H9 (cell line): ENCODE measurements at regions not wholly inside any gene's neighbourhood (a gene's known extent, or its start where the extent isn't known, plus 50 kb on each side); places are given as distances from the start of the nearest gene placed in this dataset.

Experiments
- DNase-seq: peaks from one replicate; pipeline ENCODE4 v3.0.0-alpha.2; 2017
- H2AFZ ChIP-seq: one replicate; pipeline ENCODE4 v1.6.1; 2013; ENCODE audit warnings: mild to moderate bottlenecking, low read length, control low read depth, moderate library complexity
- H2AK5ac ChIP-seq: 2 replicates; pipeline ENCODE4 v1.6.1; 2013; ENCODE audit warnings: low read length, control low read depth, mixed read lengths; ENCODE audit not compliant: insufficient read length
- H2BK120ac ChIP-seq: one replicate; pipeline ENCODE4 v1.6.1; 2013; ENCODE audit warnings: low read depth, mild to moderate bottlenecking, low read length, control low read depth, inconsistent platforms; ENCODE audit not compliant: poor library complexity, severe bottlenecking
- H2BK12ac ChIP-seq: 2 replicates; pipeline ENCODE4 v1.6.1; 2013; ENCODE audit warnings: low read length, control low read depth, mixed read lengths, low read depth; ENCODE audit not compliant: insufficient read length
- H2BK15ac ChIP-seq: 2 replicates; pipeline ENCODE4 v1.6.1; 2013; ENCODE audit warnings: low read depth, low read length, control low read depth
- H2BK20ac ChIP-seq: one replicate; pipeline ENCODE4 v1.6.1; 2013; ENCODE audit warnings: low read depth, mild to moderate bottlenecking, low read length, control low read depth, inconsistent platforms; ENCODE audit not compliant: poor library complexity, severe bottlenecking
- H2BK5ac ChIP-seq: 2 replicates; pipeline ENCODE4 v1.6.1; 2013; ENCODE audit warnings: low read length, control low read depth, mixed read lengths; ENCODE audit not compliant: insufficient read length
- H3K14ac ChIP-seq: 2 replicates; pipeline ENCODE4 v1.6.1; 2013; ENCODE audit warnings: low read length, control low read depth; ENCODE audit not compliant: insufficient read depth
- H3K18ac ChIP-seq: 2 replicates; pipeline ENCODE4 v1.6.1; 2013; ENCODE audit warnings: low read depth, mild to moderate bottlenecking, mixed read lengths, low read length, control low read depth; ENCODE audit not compliant: insufficient read length
- H3K23ac ChIP-seq: 2 replicates; pipeline ENCODE4 v1.6.1; 2013; ENCODE audit warnings: low read length, control low read depth, mixed read lengths, low read depth; ENCODE audit not compliant: insufficient read length
- H3K23me2 ChIP-seq: 2 replicates; pipeline ENCODE4 v1.6.1; 2013; ENCODE audit warnings: low read depth, mild to moderate bottlenecking, mixed read lengths, low read length, control low read depth; ENCODE audit not compliant: insufficient read length, poor library complexity, severe bottlenecking
- H3K27ac ChIP-seq: 2 replicates; pipeline ENCODE4 v1.5.1; 2013; ENCODE audit warnings: low read length, control low read depth, mixed read lengths, low read depth; ENCODE audit not compliant: insufficient read length
- H3K27me3 ChIP-seq: 2 replicates; pipeline ENCODE4 v1.6.1; 2013; ENCODE audit warnings: low read length, control low read depth, inconsistent platforms; ENCODE audit not compliant: insufficient read depth
- H3K4ac ChIP-seq: 2 replicates; pipeline ENCODE4 v1.6.1; 2013; ENCODE audit warnings: low read depth, mild to moderate bottlenecking, control low read depth, inconsistent platforms, low read length, moderate library complexity
- H3K4me1 ChIP-seq: 2 replicates; pipeline ENCODE4 v1.6.1; 2013; ENCODE audit warnings: low read length, control low read depth, inconsistent platforms; ENCODE audit not compliant: insufficient read depth
- H3K4me2 ChIP-seq: 2 replicates; pipeline ENCODE4 v1.6.1; 2013; ENCODE audit warnings: low read length, control low read depth, mixed read lengths; ENCODE audit not compliant: insufficient read length, insufficient read depth
- H3K56ac ChIP-seq: 2 replicates; pipeline ENCODE4 v1.6.1; 2013; ENCODE audit warnings: low read depth, mild to moderate bottlenecking, mixed read lengths, low read length, control low read depth; ENCODE audit not compliant: insufficient read length
- H3K79me1 ChIP-seq: 2 replicates; pipeline ENCODE4 v1.6.1; 2013; ENCODE audit warnings: low read depth, mild to moderate bottlenecking, moderate library complexity, low read length, control low read depth, inconsistent platforms; ENCODE audit not compliant: insufficient read depth, poor library complexity, severe bottlenecking
- H3K79me2 ChIP-seq: 2 replicates; pipeline ENCODE4 v1.6.1; 2013; ENCODE audit warnings: low read length, control low read depth, inconsistent platforms; ENCODE audit not compliant: insufficient read depth
- H3K9ac ChIP-seq: 2 replicates; pipeline ENCODE4 v1.6.1; 2013; ENCODE audit warnings: low read length, control low read depth, mixed read lengths; ENCODE audit not compliant: insufficient read length; ENCODE audit errors: extremely low read depth
- H3K9me3 ChIP-seq: one replicate; pipeline ENCODE4 v1.6.1; 2013; ENCODE audit warnings: low read depth, low read length, inconsistent platforms; ENCODE audit not compliant: control insufficient read depth
- H3T11ph ChIP-seq: one replicate; pipeline ENCODE4 v1.6.1; 2013; ENCODE audit warnings: mild to moderate bottlenecking, low read length, control low read depth, inconsistent platforms
- H4K20me1 ChIP-seq: one replicate; pipeline ENCODE4 v1.6.1; 2013; ENCODE audit not compliant: control insufficient read depth, insufficient read length, insufficient read depth
- H4K5ac ChIP-seq: 2 replicates; pipeline ENCODE4 v1.6.1; 2013; ENCODE audit warnings: low read depth, mild to moderate bottlenecking, mixed read lengths, low read length, control low read depth; ENCODE audit not compliant: insufficient read length
- H4K8ac ChIP-seq: replicated peaks from 2 replicates; pipeline ENCODE4 v1.6.1; 2013; ENCODE audit warnings: low read length, control low read depth, mixed read lengths, low read depth; ENCODE audit not compliant: insufficient read length
- H4K91ac ChIP-seq: 2 replicates; pipeline ENCODE4 v1.6.1; 2013; ENCODE audit warnings: low read depth, mild to moderate bottlenecking, moderate library complexity, mixed read lengths, low read length, control low read depth; ENCODE audit not compliant: insufficient read length
- H3K27ac Mint-ChIP-seq, 3 experiments: 2 replicates in 2 of 3; 3 replicates in 1 of 3; pipeline ENCODE4 v1.8.0; 2020 to 2021; ENCODE audit warnings: mixed read lengths in 3 of 3, mild to moderate bottlenecking in 1 of 3, moderate library complexity in 1 of 3
- H3K27me3 Mint-ChIP-seq: 2 replicates; pipeline ENCODE4 v1.8.0; 2021; ENCODE audit warnings: low read depth, mild to moderate bottlenecking, moderate library complexity, mixed read lengths
- H3K36me3 Mint-ChIP-seq, 3 experiments: 2 replicates in 2 of 3; 3 replicates in 1 of 3; pipeline ENCODE4 v1.8.0; 2020 to 2021; ENCODE audit warnings: low read depth in 3 of 3, mixed read lengths in 3 of 3; ENCODE audit not compliant: insufficient read depth in 1 of 3
- H3K4me1 Mint-ChIP-seq, 2 experiments: 2 replicates each; pipeline ENCODE4 v1.8.0; 2020; ENCODE audit warnings: mixed read lengths in 2 of 2
- H3K4me3 Mint-ChIP-seq, 2 experiments: 2 replicates in 1 of 2; 3 replicates in 1 of 2; pipeline ENCODE4 v1.8.0; 2020 to 2021; ENCODE audit warnings: mild to moderate bottlenecking in 2 of 2, mixed read lengths in 2 of 2, moderate library complexity in 1 of 2
- H3K9me3 Mint-ChIP-seq, 2 experiments: 2 replicates in 1 of 2; 3 replicates in 1 of 2; pipeline ENCODE4 v1.8.0; 2020; ENCODE audit warnings: mild to moderate bottlenecking in 2 of 2, mixed read lengths in 2 of 2, moderate library complexity in 1 of 2
- CTCF ChIP-seq: fragments of 200-600 bp; sonication (generic); conservative IDR thresholded peaks from 3 replicates; pipeline ENCODE4 v1.8.0; 2021; ENCODE audit warnings: antibody characterized with exemption, mild to moderate bottlenecking
- WGBS: extraction: QIAGEN DNeasy Blood & Tissue Kit; methylation state at CpG from one replicate; pipeline ENCODE4 v1.1.7; 2013; ENCODE audit warnings: missing lambda C conversion rate, low lambda C conversion rate, mixed read lengths; ENCODE audit not compliant: insufficient read length; ENCODE audit errors: extremely low coverage; 5-methylcytosine and 5-hydroxymethylcytosine counted together

- Mint-ChIP-seq H3K36me3 (no peaks in the 10 kb centered on the region; a peak in 1 of 7 replicates), H3K27ac (no peak overlapping the region), H3K4me1 (peaks cover 0 to 2% of the 10 kb centered on the region in 2 experiments; a peak in 1 of 4 replicates), H3K27me3 (no peaks in the 10 kb centered on the region), H3K4me3 (no peak overlapping the region), H3K9me3 (no peaks in the 10 kb centered on the region)
- H4K8ac ChIP-seq: no peak overlapping the region
- no peak overlapping the region for H2AFZ ChIP-seq
- no peak overlapping the region for H3T11ph ChIP-seq
- H4K91ac ChIP-seq: no peak overlapping the region
- H4K20me1 ChIP-seq: no peaks in the 10 kb centered on the region
- no peak overlapping the region for H2BK20ac ChIP-seq
- H3K18ac ChIP-seq: no peak overlapping the region
- no peak overlapping the region for H3K27ac ChIP-seq
- no peak overlapping the region for H3K4me2 ChIP-seq
- H2AK5ac ChIP-seq: no peak overlapping the region
- no peak overlapping the region for H2BK15ac ChIP-seq
- H2BK12ac ChIP-seq: no peak overlapping the region
- no CpG with 5 or more reads among the region's 4 CpGs for WGBS
- DNase-seq: no peak
- H3K56ac ChIP-seq: no peak overlapping the region
- no peak overlapping the region for H4K5ac ChIP-seq
- H3K4ac ChIP-seq: no peak overlapping the region
- no peak overlapping the region for H3K23ac ChIP-seq
- H3K79me1 ChIP-seq: no peaks in the 10 kb centered on the region
- H3K27me3 ChIP-seq: no peaks in the 10 kb centered on the region
- H3K9ac ChIP-seq: no peak overlapping the region
- H2BK120ac ChIP-seq: no peak overlapping the region
- no peak for TF ChIP-seq CTCF
- no peak overlapping the region for H3K14ac ChIP-seq
- no peaks in the 10 kb centered on the region for H3K23me2 ChIP-seq
- no peak overlapping the region for H2BK5ac ChIP-seq
- no peaks in the 10 kb centered on the region for H3K9me3 ChIP-seq
- no peaks in the 10 kb centered on the region for H3K4me1 ChIP-seq
- H3K79me2 ChIP-seq: no peaks in the 10 kb centered on the region
These were observed 319.6 kb upstream of the SP8 start for GRCh38 chr7:21106296-21106732.
